GM12878 (cell line): ENCODE measurements at regions not wholly inside any gene's neighbourhood (a gene's known extent, or its start where the extent isn't known, plus 50 kb on each side); places are given as distances from the start of the nearest gene placed in this dataset.

Source experiments
- ATAC-seq: fragments of 200-7000 bp; cut with Tn5 transposase; 3 replicates; pipeline ENCODE4 v1.9.1; 2020; ENCODE audit warnings: mild to moderate bottlenecking, moderate library complexity
- BruUV-seq: library from RNA; stranded (reverse); fragments of 400-500 nt; replicated peaks from 2 replicates; lab custom pipeline; 2021; lab: Mats Ljungman, UMichigan
- CTCF ChIA-PET: fragments of 300-600 bp; sonication (Branson Sonifier 250); formaldehyde crosslinking; extraction: SDS; loops from one replicate; lab custom pipeline; 2021; ENCODE audit warnings: inconsistent platforms; lab: Yijun Ruan, JAX
- POLR2A ChIA-PET: fragments of 350-600 bp; formaldehyde crosslinking; extraction: SDS; loops from one replicate; lab custom pipeline; 2021; ENCODE audit warnings: inconsistent platforms; lab: Charles Lee
- RAD21 ChIA-PET: fragments of 300-600 bp; sonication (Branson Sonifier 250); formaldehyde crosslinking; loops from one replicate; lab custom pipeline; 2023; ENCODE audit warnings: antibody characterized with exemption; ENCODE audit not compliant: unreplicated experiment; lab: Charles Lee
- SMC1A ChIA-PET: fragments of 300-600 bp; sonication (Branson Sonifier 250); formaldehyde crosslinking; loops from one replicate; lab custom pipeline; 2023; ENCODE audit not compliant: unreplicated experiment, uncharacterized antibody; lab: Charles Lee
- DNase-seq: peaks from one replicate; pipeline ENCODE4 v3.0.0-alpha.2; 2011; ENCODE audit warnings: low read depth, low spot score
- FAIRE-seq: peaks from 3 replicates; lab custom pipeline; 2011; peaks lifted over from hg19 to GRCh38; lab: Jason Lieb, UNC
- H2AFZ ChIP-seq: 2 replicates; pipeline ENCODE4 v1.6.0; 2011; ENCODE audit warnings: low read depth, low read length, control low read depth; ENCODE audit not compliant: control insufficient read depth
- H3K27ac ChIP-seq: 2 replicates; pipeline ENCODE4 v1.5.1; 2011; ENCODE audit warnings: control low read depth; ENCODE audit not compliant: control insufficient read depth, insufficient read depth
- H3K27me3 ChIP-seq, 2 experiments: replicated peaks in 1 of 2; 2 replicates each; pipeline versions ENCODE4 v1.6.0 to v1.6.1; 2011; ENCODE audit warnings: low read length in 1 of 2; ENCODE audit not compliant: control insufficient read depth in 2 of 2, insufficient read depth in 2 of 2
- H3K36me3 ChIP-seq, 2 experiments: 2 replicates each; pipeline ENCODE4 v1.5.1; 2011; ENCODE audit warnings: low read length in 1 of 2; ENCODE audit not compliant: control insufficient read depth in 2 of 2, insufficient read depth in 2 of 2
- H3K4me1 ChIP-seq: 2 replicates; pipeline ENCODE4 v1.6.1; 2011; ENCODE audit warnings: mild to moderate bottlenecking, low read length, moderate library complexity, mixed read lengths; ENCODE audit not compliant: control insufficient read depth, insufficient read depth
- H3K4me2 ChIP-seq: 2 replicates; pipeline ENCODE4 v1.6.0; 2011; ENCODE audit warnings: control low read depth; ENCODE audit not compliant: control insufficient read depth, insufficient read depth
- H3K4me3 ChIP-seq: fragments of 200-600 bp; sonication (generic); 2 replicates; pipeline ENCODE4 v1.5.1; 2016
- H3K79me2 ChIP-seq: 2 replicates; pipeline ENCODE4 v1.6.0; 2011; ENCODE audit warnings: low read length; ENCODE audit not compliant: control insufficient read depth, insufficient read depth
- H3K9ac ChIP-seq: 2 replicates; pipeline ENCODE4 v1.8.0; 2011; ENCODE audit warnings: low read length, control low read depth, mixed read lengths; ENCODE audit not compliant: control insufficient read depth, insufficient read depth
- H3K9me3 ChIP-seq: replicated peaks from 3 replicates; pipeline ENCODE4 v1.5.1; 2011; ENCODE audit warnings: mild to moderate bottlenecking, low read length; ENCODE audit not compliant: control insufficient read depth, insufficient read depth
- H4K20me1 ChIP-seq: 2 replicates; pipeline ENCODE4 v1.6.0; 2011; ENCODE audit not compliant: control insufficient read depth, insufficient read depth
- CBFB ChIP-seq: IDR thresholded peaks from 2 replicates; pipeline ENCODE4 v1.6.1; 2016; ENCODE audit warnings: antibody characterized with exemption, low read depth
- CBX5 ChIP-seq: sonication (generic); IDR thresholded peaks from 2 replicates; pipeline ENCODE4 v1.6.1; 2016; ENCODE audit warnings: low read depth, moderate library complexity, mild to moderate bottlenecking, inconsistent platforms
- CREB1 ChIP-seq: IDR thresholded peaks from 2 replicates; pipeline ENCODE4 v1.6.1; 2012; ENCODE audit warnings: low read depth, mild to moderate bottlenecking, inconsistent platforms
- ESRRA ChIP-seq: IDR thresholded peaks from 2 replicates; pipeline ENCODE4 v1.6.1; 2012; ENCODE audit warnings: mild to moderate bottlenecking, low read length, improper control_type of control experiment
- NFIC ChIP-seq: IDR thresholded peaks from 2 replicates; pipeline ENCODE4 v1.6.1; 2012; ENCODE audit warnings: low read depth, mild to moderate bottlenecking, inconsistent platforms, low read length, moderate library complexity
- NFXL1 ChIP-seq: fragments of 450-650 bp; IDR thresholded peaks from 2 replicates; pipeline ENCODE4 v1.6.1; 2017; ENCODE audit warnings: antibody characterized with exemption, mild to moderate bottlenecking, borderline replicate concordance
- NR2F1 ChIP-seq: fragments of 450-650 bp; conservative IDR thresholded peaks from 2 replicates; pipeline ENCODE4 v1.6.1; 2017; ENCODE audit warnings: mild to moderate bottlenecking
- YY1 ChIP-seq: IDR thresholded peaks from 2 replicates; pipeline ENCODE4 v1.6.1; 2011; ENCODE audit warnings: low read depth, mild to moderate bottlenecking, low read length
- ZNF24 ChIP-seq: fragments of 450-650 bp; IDR thresholded peaks from 2 replicates; pipeline ENCODE4 v1.6.1; 2017; ENCODE audit warnings: antibody characterized with exemption, mild to moderate bottlenecking
- ZNF384 ChIP-seq: IDR thresholded peaks from 2 replicates; pipeline ENCODE4 v1.6.1; 2012; ENCODE audit warnings: low read depth, mild to moderate bottlenecking, low read length, improper control_type of control experiment, borderline replicate concordance
- ZSCAN29 ChIP-seq: fragments of 450-650 bp; IDR thresholded peaks from 2 replicates; pipeline ENCODE4 v1.6.1; 2017; ENCODE audit warnings: mild to moderate bottlenecking, moderate library complexity
- WGBS: methylation state at CpG from one replicate; pipeline ENCODE4 v1.1.6; 2016; ENCODE audit warnings: low lambda C conversion rate; ENCODE audit not compliant: insufficient replicate concordance, insufficient coverage; ENCODE audit errors: missing lambda C conversion rate; 5-methylcytosine and 5-hydroxymethylcytosine counted together
- in situ Hi-C: fragments of 300-500 bp; cut with MboI; formaldehyde crosslinking; loops from 9 replicates; pipeline ENCODE4 v1.14.3; 2018; ENCODE audit warnings: mixed read lengths
- intact Hi-C: fragments of 100-400 bp; cut with micrococcal nuclease; formaldehyde crosslinking; loops from one replicate; pipeline ENCODE4 v1.14.2; 2022; ENCODE audit not compliant: unreplicated experiment
- TF ChIP-seq, protein P1 (sequence below): fragments of 450-650 bp; IDR thresholded peaks from 2 replicates; pipeline ENCODE4 v1.6.1; 2017; ENCODE audit warnings: mild to moderate bottlenecking, moderate library complexity
- TF ChIP-seq, protein P2 (sequence below): fragments of 450-650 bp; formaldehyde crosslinking; IDR thresholded peaks from 2 replicates; pipeline ENCODE4 v1.5.0; 2022; ENCODE audit warnings: mild to moderate bottlenecking, missing genetic modification characterization

DNA sequence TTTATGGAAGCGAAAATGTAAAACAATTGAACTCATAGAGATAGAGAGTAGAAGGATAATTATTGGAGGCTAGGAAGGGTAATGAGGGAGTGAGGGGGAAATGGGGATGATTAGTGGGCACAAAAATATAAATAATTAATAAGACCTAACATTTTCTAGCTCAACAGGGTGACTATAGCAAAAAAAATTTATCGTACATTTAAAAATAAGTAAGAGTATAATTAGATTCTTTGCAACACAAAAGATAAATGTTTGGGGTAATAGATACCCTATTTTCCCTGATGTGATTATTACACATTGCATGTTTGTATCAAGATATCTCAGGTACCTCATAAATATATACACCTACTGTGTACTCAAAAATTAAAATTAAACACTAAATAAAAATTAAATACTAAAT is 1070.0 kb downstream of the LRFN5 start:
- no peak for TF ChIP-seq ZSCAN29
- TF ChIP-seq NFXL1 = no peak
- TF ChIP-seq NFIC = no peak
- no peak for TF ChIP-seq NR2F1
- TF ChIP-seq, all 136 proteins: peak for 0
- H3K27me3 ChIP-seq = no peaks in the 10 kb centered on the region
- FAIRE-seq (no peak), DNase-seq (no peak), ATAC-seq (no peak)
- no peaks in the 10 kb centered on the region for H3K79me2 ChIP-seq
- no peak overlapping the region for H2AFZ ChIP-seq
- intact Hi-C loops = no loop called here
- ChIA-PET SMC1A (interaction anchor here (0.6 to 0.8 kb wide), 2 partner anchors 13 to 551 kb away, joined by 3 read pairs; no protein-coding TSS in a partner anchor), RAD21 (no interaction called here), POLR2A (no interaction called here), CTCF (no interaction called here)
- in situ Hi-C loops = no loop called here
- no peaks in the 10 kb centered on the region for H4K20me1 ChIP-seq
- no peak overlapping the region for H3K4me3 ChIP-seq
- no peaks in the 10 kb centered on the region for H3K4me1 ChIP-seq
- H3K36me3 ChIP-seq = no peaks in the 10 kb centered on the region
- no TSS peak for BruUV-seq
- 40% methylated on average over 2 of the region's 2 CpGs for WGBS
- H3K27ac ChIP-seq = no peak overlapping the region
- no peak overlapping the region for H3K4me2 ChIP-seq
- H3K9me3 ChIP-seq = no peaks in the 10 kb centered on the region
- H3K9ac ChIP-seq = no peak overlapping the region

DNA sequence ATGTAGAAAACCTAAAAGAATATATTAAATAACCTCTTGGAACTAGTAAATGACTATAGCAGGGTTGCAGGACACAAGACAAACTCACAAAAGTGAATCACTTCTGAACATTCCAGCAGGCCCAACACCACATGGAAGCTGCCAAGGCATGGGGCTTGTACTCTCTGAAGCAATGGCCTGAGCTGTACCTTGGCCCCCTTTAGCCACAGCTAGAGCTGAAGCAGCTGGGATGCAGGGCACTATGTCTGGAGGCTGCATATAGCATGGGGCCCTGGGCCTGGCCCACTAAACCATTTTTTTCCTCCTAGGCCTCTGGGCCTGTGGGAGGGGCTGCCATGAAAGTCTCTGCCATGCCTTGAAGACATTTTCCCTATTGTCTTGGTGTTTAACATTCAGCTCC is 1067.3 kb downstream of the LRFN5 start:
- ChIA-PET SMC1A (interaction anchor here (1.0 kb wide), 1 partner anchor 41 kb away, joined by 5 read pairs; no protein-coding TSS in a partner anchor), RAD21 (no interaction called here), CTCF (no interaction called here), POLR2A (no interaction called here)
- H3K36me3 ChIP-seq = no peaks in the 10 kb centered on the region
- ATAC-seq (no peak), DNase-seq (no peak), FAIRE-seq (no peak)
- no peaks in the 10 kb centered on the region for H4K20me1 ChIP-seq
- no peak overlapping the region for H3K9ac ChIP-seq
- no peaks in the 10 kb centered on the region for H3K27me3 ChIP-seq
- H3K4me2 ChIP-seq = no peak overlapping the region
- H3K9me3 ChIP-seq = no peaks in the 10 kb centered on the region
- no peak overlapping the region for H3K27ac ChIP-seq
- no peaks in the 10 kb centered on the region for H3K4me1 ChIP-seq
- no TSS peak for BruUV-seq
- H3K79me2 ChIP-seq = no peaks in the 10 kb centered on the region
- intact Hi-C loops (no loop called here), in situ Hi-C loops (no loop called here)
- H3K4me3 ChIP-seq = no peak overlapping the region
- no peak overlapping the region for H2AFZ ChIP-seq
- no peak for TF ChIP-seq CREB1
- no peak for TF ChIP-seq ZNF24
- TF ChIP-seq ESRRA = no peak
- TF ChIP-seq, protein P1, sequence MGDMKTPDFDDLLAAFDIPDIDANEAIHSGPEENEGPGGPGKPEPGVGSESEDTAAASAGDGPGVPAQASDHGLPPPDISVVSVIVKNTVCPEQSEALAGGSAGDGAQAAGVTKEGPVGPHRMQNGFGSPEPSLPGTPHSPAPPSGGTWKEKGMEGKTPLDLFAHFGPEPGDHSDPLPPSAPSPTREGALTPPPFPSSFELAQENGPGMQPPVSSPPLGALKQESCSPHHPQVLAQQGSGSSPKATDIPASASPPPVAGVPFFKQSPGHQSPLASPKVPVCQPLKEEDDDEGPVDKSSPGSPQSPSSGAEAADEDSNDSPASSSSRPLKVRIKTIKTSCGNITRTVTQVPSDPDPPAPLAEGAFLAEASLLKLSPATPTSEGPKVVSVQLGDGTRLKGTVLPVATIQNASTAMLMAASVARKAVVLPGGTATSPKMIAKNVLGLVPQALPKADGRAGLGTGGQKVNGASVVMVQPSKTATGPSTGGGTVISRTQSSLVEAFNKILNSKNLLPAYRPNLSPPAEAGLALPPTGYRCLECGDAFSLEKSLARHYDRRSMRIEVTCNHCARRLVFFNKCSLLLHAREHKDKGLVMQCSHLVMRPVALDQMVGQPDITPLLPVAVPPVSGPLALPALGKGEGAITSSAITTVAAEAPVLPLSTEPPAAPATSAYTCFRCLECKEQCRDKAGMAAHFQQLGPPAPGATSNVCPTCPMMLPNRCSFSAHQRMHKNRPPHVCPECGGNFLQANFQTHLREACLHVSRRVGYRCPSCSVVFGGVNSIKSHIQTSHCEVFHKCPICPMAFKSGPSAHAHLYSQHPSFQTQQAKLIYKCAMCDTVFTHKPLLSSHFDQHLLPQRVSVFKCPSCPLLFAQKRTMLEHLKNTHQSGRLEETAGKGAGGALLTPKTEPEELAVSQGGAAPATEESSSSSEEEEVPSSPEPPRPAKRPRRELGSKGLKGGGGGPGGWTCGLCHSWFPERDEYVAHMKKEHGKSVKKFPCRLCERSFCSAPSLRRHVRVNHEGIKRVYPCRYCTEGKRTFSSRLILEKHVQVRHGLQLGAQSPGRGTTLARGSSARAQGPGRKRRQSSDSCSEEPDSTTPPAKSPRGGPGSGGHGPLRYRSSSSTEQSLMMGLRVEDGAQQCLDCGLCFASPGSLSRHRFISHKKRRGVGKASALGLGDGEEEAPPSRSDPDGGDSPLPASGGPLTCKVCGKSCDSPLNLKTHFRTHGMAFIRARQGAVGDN = no peak
- TF ChIP-seq CBX5 = no peak
- TF ChIP-seq CBFB = no peak
- no peak for TF ChIP-seq YY1
- TF ChIP-seq ZNF384 = no peak
- TF ChIP-seq, protein P2, sequence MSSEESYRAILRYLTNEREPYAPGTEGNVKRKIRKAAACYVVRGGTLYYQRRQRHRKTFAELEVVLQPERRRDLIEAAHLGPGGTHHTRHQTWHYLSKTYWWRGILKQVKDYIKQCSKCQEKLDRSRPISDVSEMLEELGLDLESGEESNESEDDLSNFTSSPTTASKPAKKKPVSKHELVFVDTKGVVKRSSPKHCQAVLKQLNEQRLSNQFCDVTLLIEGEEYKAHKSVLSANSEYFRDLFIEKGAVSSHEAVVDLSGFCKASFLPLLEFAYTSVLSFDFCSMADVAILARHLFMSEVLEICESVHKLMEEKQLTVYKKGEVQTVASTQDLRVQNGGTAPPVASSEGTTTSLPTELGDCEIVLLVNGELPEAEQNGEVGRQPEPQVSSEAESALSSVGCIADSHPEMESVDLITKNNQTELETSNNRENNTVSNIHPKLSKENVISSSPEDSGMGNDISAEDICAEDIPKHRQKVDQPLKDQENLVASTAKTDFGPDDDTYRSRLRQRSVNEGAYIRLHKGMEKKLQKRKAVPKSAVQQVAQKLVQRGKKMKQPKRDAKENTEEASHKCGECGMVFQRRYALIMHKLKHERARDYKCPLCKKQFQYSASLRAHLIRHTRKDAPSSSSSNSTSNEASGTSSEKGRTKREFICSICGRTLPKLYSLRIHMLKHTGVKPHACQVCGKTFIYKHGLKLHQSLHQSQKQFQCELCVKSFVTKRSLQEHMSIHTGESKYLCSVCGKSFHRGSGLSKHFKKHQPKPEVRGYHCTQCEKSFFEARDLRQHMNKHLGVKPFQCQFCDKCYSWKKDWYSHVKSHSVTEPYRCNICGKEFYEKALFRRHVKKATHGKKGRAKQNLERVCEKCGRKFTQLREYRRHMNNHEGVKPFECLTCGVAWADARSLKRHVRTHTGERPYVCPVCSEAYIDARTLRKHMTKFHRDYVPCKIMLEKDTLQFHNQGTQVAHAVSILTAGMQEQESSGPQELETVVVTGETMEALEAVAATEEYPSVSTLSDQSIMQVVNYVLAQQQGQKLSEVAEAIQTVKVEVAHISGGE (CRISPR knock-in tag) = no peak
